H9 (cell line): ENCODE measurements at regions not wholly inside any gene's neighbourhood (a gene's known extent, or its start where the extent isn't known, plus 50 kb on each side); places are given as distances from the start of the nearest gene placed in this dataset.

Source experiments
- DNase-seq: peaks from one replicate; pipeline ENCODE4 v3.0.0-alpha.2; 2017
- H2AFZ ChIP-seq: one replicate; pipeline ENCODE4 v1.6.1; 2013; ENCODE audit warnings: mild to moderate bottlenecking, low read length, control low read depth, moderate library complexity
- H2AK5ac ChIP-seq: 2 replicates; pipeline ENCODE4 v1.6.1; 2013; ENCODE audit warnings: low read length, control low read depth, mixed read lengths; ENCODE audit not compliant: insufficient read length
- H2BK120ac ChIP-seq: one replicate; pipeline ENCODE4 v1.6.1; 2013; ENCODE audit warnings: low read depth, mild to moderate bottlenecking, low read length, control low read depth, inconsistent platforms; ENCODE audit not compliant: poor library complexity, severe bottlenecking
- H2BK12ac ChIP-seq: 2 replicates; pipeline ENCODE4 v1.6.1; 2013; ENCODE audit warnings: low read length, control low read depth, mixed read lengths, low read depth; ENCODE audit not compliant: insufficient read length
- H2BK15ac ChIP-seq: 2 replicates; pipeline ENCODE4 v1.6.1; 2013; ENCODE audit warnings: low read depth, low read length, control low read depth
- H2BK20ac ChIP-seq: one replicate; pipeline ENCODE4 v1.6.1; 2013; ENCODE audit warnings: low read depth, mild to moderate bottlenecking, low read length, control low read depth, inconsistent platforms; ENCODE audit not compliant: poor library complexity, severe bottlenecking
- H2BK5ac ChIP-seq: 2 replicates; pipeline ENCODE4 v1.6.1; 2013; ENCODE audit warnings: low read length, control low read depth, mixed read lengths; ENCODE audit not compliant: insufficient read length
- H3K14ac ChIP-seq: 2 replicates; pipeline ENCODE4 v1.6.1; 2013; ENCODE audit warnings: low read length, control low read depth; ENCODE audit not compliant: insufficient read depth
- H3K18ac ChIP-seq: 2 replicates; pipeline ENCODE4 v1.6.1; 2013; ENCODE audit warnings: low read depth, mild to moderate bottlenecking, mixed read lengths, low read length, control low read depth; ENCODE audit not compliant: insufficient read length
- H3K23ac ChIP-seq: 2 replicates; pipeline ENCODE4 v1.6.1; 2013; ENCODE audit warnings: low read length, control low read depth, mixed read lengths, low read depth; ENCODE audit not compliant: insufficient read length
- H3K23me2 ChIP-seq: 2 replicates; pipeline ENCODE4 v1.6.1; 2013; ENCODE audit warnings: low read depth, mild to moderate bottlenecking, mixed read lengths, low read length, control low read depth; ENCODE audit not compliant: insufficient read length, poor library complexity, severe bottlenecking
- H3K27ac ChIP-seq: 2 replicates; pipeline ENCODE4 v1.5.1; 2013; ENCODE audit warnings: low read length, control low read depth, mixed read lengths, low read depth; ENCODE audit not compliant: insufficient read length
- H3K27me3 ChIP-seq: 2 replicates; pipeline ENCODE4 v1.6.1; 2013; ENCODE audit warnings: low read length, control low read depth, inconsistent platforms; ENCODE audit not compliant: insufficient read depth
- H3K4ac ChIP-seq: 2 replicates; pipeline ENCODE4 v1.6.1; 2013; ENCODE audit warnings: low read depth, mild to moderate bottlenecking, control low read depth, inconsistent platforms, low read length, moderate library complexity
- H3K4me1 ChIP-seq: 2 replicates; pipeline ENCODE4 v1.6.1; 2013; ENCODE audit warnings: low read length, control low read depth, inconsistent platforms; ENCODE audit not compliant: insufficient read depth
- H3K4me2 ChIP-seq: 2 replicates; pipeline ENCODE4 v1.6.1; 2013; ENCODE audit warnings: low read length, control low read depth, mixed read lengths; ENCODE audit not compliant: insufficient read length, insufficient read depth
- H3K56ac ChIP-seq: 2 replicates; pipeline ENCODE4 v1.6.1; 2013; ENCODE audit warnings: low read depth, mild to moderate bottlenecking, mixed read lengths, low read length, control low read depth; ENCODE audit not compliant: insufficient read length
- H3K79me1 ChIP-seq: 2 replicates; pipeline ENCODE4 v1.6.1; 2013; ENCODE audit warnings: low read depth, mild to moderate bottlenecking, moderate library complexity, low read length, control low read depth, inconsistent platforms; ENCODE audit not compliant: insufficient read depth, poor library complexity, severe bottlenecking
- H3K79me2 ChIP-seq: 2 replicates; pipeline ENCODE4 v1.6.1; 2013; ENCODE audit warnings: low read length, control low read depth, inconsistent platforms; ENCODE audit not compliant: insufficient read depth
- H3K9ac ChIP-seq: 2 replicates; pipeline ENCODE4 v1.6.1; 2013; ENCODE audit warnings: low read length, control low read depth, mixed read lengths; ENCODE audit not compliant: insufficient read length; ENCODE audit errors: extremely low read depth
- H3K9me3 ChIP-seq: one replicate; pipeline ENCODE4 v1.6.1; 2013; ENCODE audit warnings: low read depth, low read length, inconsistent platforms; ENCODE audit not compliant: control insufficient read depth
- H3T11ph ChIP-seq: one replicate; pipeline ENCODE4 v1.6.1; 2013; ENCODE audit warnings: mild to moderate bottlenecking, low read length, control low read depth, inconsistent platforms
- H4K20me1 ChIP-seq: one replicate; pipeline ENCODE4 v1.6.1; 2013; ENCODE audit not compliant: control insufficient read depth, insufficient read length, insufficient read depth
- H4K5ac ChIP-seq: 2 replicates; pipeline ENCODE4 v1.6.1; 2013; ENCODE audit warnings: low read depth, mild to moderate bottlenecking, mixed read lengths, low read length, control low read depth; ENCODE audit not compliant: insufficient read length
- H4K8ac ChIP-seq: replicated peaks from 2 replicates; pipeline ENCODE4 v1.6.1; 2013; ENCODE audit warnings: low read length, control low read depth, mixed read lengths, low read depth; ENCODE audit not compliant: insufficient read length
- H4K91ac ChIP-seq: 2 replicates; pipeline ENCODE4 v1.6.1; 2013; ENCODE audit warnings: low read depth, mild to moderate bottlenecking, moderate library complexity, mixed read lengths, low read length, control low read depth; ENCODE audit not compliant: insufficient read length
- H3K27ac Mint-ChIP-seq, 3 experiments: 2 replicates in 2 of 3; 3 replicates in 1 of 3; pipeline ENCODE4 v1.8.0; 2020 to 2021; ENCODE audit warnings: mixed read lengths in 3 of 3, mild to moderate bottlenecking in 1 of 3, moderate library complexity in 1 of 3
- H3K27me3 Mint-ChIP-seq: 2 replicates; pipeline ENCODE4 v1.8.0; 2021; ENCODE audit warnings: low read depth, mild to moderate bottlenecking, moderate library complexity, mixed read lengths
- H3K36me3 Mint-ChIP-seq, 3 experiments: 2 replicates in 2 of 3; 3 replicates in 1 of 3; pipeline ENCODE4 v1.8.0; 2020 to 2021; ENCODE audit warnings: low read depth in 3 of 3, mixed read lengths in 3 of 3; ENCODE audit not compliant: insufficient read depth in 1 of 3
- H3K4me1 Mint-ChIP-seq, 2 experiments: 2 replicates each; pipeline ENCODE4 v1.8.0; 2020; ENCODE audit warnings: mixed read lengths in 2 of 2
- H3K4me3 Mint-ChIP-seq, 2 experiments: 2 replicates in 1 of 2; 3 replicates in 1 of 2; pipeline ENCODE4 v1.8.0; 2020 to 2021; ENCODE audit warnings: mild to moderate bottlenecking in 2 of 2, mixed read lengths in 2 of 2, moderate library complexity in 1 of 2
- H3K9me3 Mint-ChIP-seq, 2 experiments: 2 replicates in 1 of 2; 3 replicates in 1 of 2; pipeline ENCODE4 v1.8.0; 2020; ENCODE audit warnings: mild to moderate bottlenecking in 2 of 2, mixed read lengths in 2 of 2, moderate library complexity in 1 of 2
- CTCF ChIP-seq: fragments of 200-600 bp; sonication (generic); conservative IDR thresholded peaks from 3 replicates; pipeline ENCODE4 v1.8.0; 2021; ENCODE audit warnings: antibody characterized with exemption, mild to moderate bottlenecking

- H3K18ac ChIP-seq, result no peak overlapping the region
- no peak overlapping the region for H3K23ac ChIP-seq
- H3K79me1 ChIP-seq, result no peaks in the 10 kb centered on the region
- H4K20me1 ChIP-seq, result no peaks in the 10 kb centered on the region
- no peaks in the 10 kb centered on the region for H3K27me3 ChIP-seq
- no peak overlapping the region for H3K56ac ChIP-seq
- H3K9ac ChIP-seq, result no peak overlapping the region
- H3K4me1 Mint-ChIP-seq, result no peaks in the 10 kb centered on the region
- no peak overlapping the region for H3T11ph ChIP-seq
- H4K5ac ChIP-seq, result no peak overlapping the region
- no peaks in the 10 kb centered on the region for H3K79me2 ChIP-seq
- no peak overlapping the region for H2BK12ac ChIP-seq
- H3K9me3 Mint-ChIP-seq, result no peaks in the 10 kb centered on the region
- TF ChIP-seq CTCF, result no peak
- H3K9me3 ChIP-seq, result no peaks in the 10 kb centered on the region
- H4K8ac ChIP-seq, result no peak overlapping the region
- no peak overlapping the region for H2AFZ ChIP-seq
- no peak overlapping the region for H4K91ac ChIP-seq
- peaks cover 1% of the 10 kb centered on the region; the same call in 1 of the 2 replicates for H3K27me3 Mint-ChIP-seq
- H2BK20ac ChIP-seq, result no peak overlapping the region
- DNase-seq, result no peak
- no peak overlapping the region for H3K27ac ChIP-seq
- no peak overlapping the region for H2BK5ac ChIP-seq
- no peak overlapping the region for H3K4ac ChIP-seq
- no peak overlapping the region for H3K14ac ChIP-seq
- H3K4me1 ChIP-seq, result no peaks in the 10 kb centered on the region
- H2BK15ac ChIP-seq, result no peak overlapping the region
- H3K27ac Mint-ChIP-seq, result no peak overlapping the region
- no peak overlapping the region for H3K4me2 ChIP-seq
- no peak overlapping the region for H2AK5ac ChIP-seq
- H3K23me2 ChIP-seq, result no peaks in the 10 kb centered on the region
- H3K36me3 Mint-ChIP-seq, result no peaks in the 10 kb centered on the region
- no peak overlapping the region for H2BK120ac ChIP-seq
- H3K4me3 Mint-ChIP-seq, result no peak overlapping the region
Observed at GRCh38 chr12:91290354-91290753, 107.7 kb upstream of the DCN start.
